Endothelial cell of umbilical vein (primary cell): ENCODE measurements at regions not wholly inside any gene's neighbourhood (a gene's known extent, or its start where the extent isn't known, plus 50 kb on each side); places are given as distances from the start of the nearest gene placed in this dataset.
"Not testable (repeated sequence)": the region's sequence is repeated elsewhere in the genome, so short reads cannot be mapped to it uniquely, and the experiment has no call there.

Experiments used
- BruUV-seq: library from RNA; stranded (reverse); fragments of 400-500 nt; replicated peaks from 2 replicates; lab custom pipeline; 2021; lab: Mats Ljungman, UMichigan
- CTCF ChIA-PET: fragments of 300-600, 350-600 bp; sonication (Branson Sonifier 250); formaldehyde crosslinking; loops from one replicate; lab custom pipeline; 2021; ENCODE audit warnings: antibody characterized with exemption, inconsistent platforms; lab: Charles Lee
- POLR2A ChIA-PET: fragments of 300-600, 350-600 bp; sonication (Branson Sonifier 250); formaldehyde crosslinking; loops from one replicate; lab custom pipeline; 2021; ENCODE audit warnings: antibody characterized with exemption, inconsistent platforms; lab: Charles Lee
- DNase-seq: peaks from one replicate; pipeline ENCODE4 v3.0.0-alpha.2; 2011; ENCODE audit warnings: low read depth, low spot score
- FAIRE-seq: peaks from 2 replicates; lab custom pipeline; 2011; peaks lifted over from hg19 to GRCh38; lab: Jason Lieb, UNC
- H2AFZ ChIP-seq: 2 replicates; pipeline ENCODE4 v1.6.0; 2012; ENCODE audit warnings: low read depth, low read length, control low read depth, inconsistent platforms
- H3K27ac ChIP-seq: 2 replicates; pipeline ENCODE4 v1.5.1; 2011; ENCODE audit warnings: low read depth, mild to moderate bottlenecking, control low read depth, low read length, moderate library complexity; ENCODE audit not compliant: insufficient read depth
- H3K27me3 ChIP-seq, 2 experiments: 2 replicates each; pipeline versions ENCODE4 v1.6.0 to v1.6.1; 2011; ENCODE audit warnings: low read length in 2 of 2, mixed read lengths in 1 of 2; ENCODE audit not compliant: control insufficient read depth in 2 of 2, insufficient read depth in 2 of 2
- H3K36me3 ChIP-seq, 2 experiments: 2 replicates in 1 of 2; 3 replicates in 1 of 2; pipeline ENCODE4 v1.5.1; 2011; ENCODE audit warnings: low read length in 2 of 2, mild to moderate bottlenecking in 1 of 2, moderate library complexity in 1 of 2; ENCODE audit not compliant: control insufficient read depth in 2 of 2, insufficient read depth in 2 of 2; ENCODE audit errors: extremely low read depth in 1 of 2
- H3K4me1 ChIP-seq: 3 replicates; pipeline ENCODE4 v1.5.1; 2011; ENCODE audit warnings: mild to moderate bottlenecking, low read length; ENCODE audit not compliant: control insufficient read depth, insufficient read depth; ENCODE audit errors: extremely low read depth
- H3K4me2 ChIP-seq: 2 replicates; pipeline ENCODE4 v1.6.1; 2011; ENCODE audit warnings: low read length, control low read depth, mixed read lengths; ENCODE audit not compliant: insufficient read depth
- H3K4me3 ChIP-seq, 3 experiments: fragments of 200-600 bp in 1 of 3; sonication (generic), shearing (Covaris generic) in 1 of 3; replicated peaks in 1 of 3; 2 replicates each; pipeline ENCODE4 v1.5.1; 2011 to 2016; ENCODE audit warnings: control low read depth in 3 of 3, low read length in 3 of 3, mild to moderate bottlenecking in 2 of 3, inconsistent platforms in 1 of 3, low read depth in 1 of 3, moderate library complexity in 1 of 3; ENCODE audit not compliant: insufficient read depth in 1 of 3
- H3K79me2 ChIP-seq: 2 replicates; pipeline ENCODE4 v1.6.0; 2012; ENCODE audit warnings: low read length, inconsistent platforms; ENCODE audit not compliant: control insufficient read depth, insufficient read depth
- H3K9ac ChIP-seq: replicated peaks from 2 replicates; pipeline ENCODE3; 2011; ENCODE audit warnings: low read length, control low read depth; ENCODE audit not compliant: insufficient read depth; ENCODE audit errors: extremely low read depth
- H3K9me1 ChIP-seq: replicated peaks from 3 replicates; pipeline ENCODE4 v1.6.0; 2011; ENCODE audit warnings: mild to moderate bottlenecking, low read length; ENCODE audit not compliant: control insufficient read depth, insufficient read depth; ENCODE audit errors: extremely low read depth
- H3K9me3 ChIP-seq: replicated peaks from 2 replicates; pipeline ENCODE4 v1.5.1; 2012; ENCODE audit warnings: low read length, inconsistent platforms; ENCODE audit not compliant: control insufficient read depth, insufficient read depth
- H4K20me1 ChIP-seq: replicated peaks from 2 replicates; pipeline ENCODE3; 2011; ENCODE audit warnings: mild to moderate bottlenecking, low read length; ENCODE audit not compliant: control insufficient read depth, insufficient read depth; ENCODE audit errors: extremely low read depth
- EZH2 ChIP-seq: IDR thresholded peaks from 2 replicates; pipeline ENCODE4 v1.6.1; 2012; ENCODE audit warnings: borderline replicate concordance, low read depth, mild to moderate bottlenecking, moderate library complexity, low read length, inconsistent platforms; ENCODE audit not compliant: severe bottlenecking
- GATA2 ChIP-seq: IDR thresholded peaks from 2 replicates; pipeline ENCODE4 v1.7.0; 2011; ENCODE audit warnings: low read depth, mild to moderate bottlenecking, moderate library complexity, mixed read lengths, low read length; ENCODE audit not compliant: insufficient read length, insufficient read depth
- JUN ChIP-seq: IDR thresholded peaks from 2 replicates; pipeline ENCODE4 v1.6.1; 2011; ENCODE audit warnings: borderline replicate concordance, low read depth; ENCODE audit not compliant: insufficient read length, insufficient read depth
- MYC ChIP-seq: IDR thresholded peaks from one replicate; pipeline ENCODE4 v1.6.1; 2011; ENCODE audit warnings: mild to moderate bottlenecking, low read depth, low read length
- POLR2AphosphoS5 ChIP-seq: IDR thresholded peaks from 2 replicates; pipeline ENCODE4 v1.6.1; 2012; ENCODE audit warnings: low read depth, mild to moderate bottlenecking, control low read depth, low read length, moderate library complexity; ENCODE audit not compliant: insufficient read depth
- dilution Hi-C: fragments of 300-500 bp; cut with MboI; formaldehyde crosslinking; loops from one replicate; pipeline ENCODE4 v1.15.0; 2019; ENCODE audit warnings: low sequenced_read_pairs; ENCODE audit not compliant: extremely low pct_ligation_motif_present
- intact Hi-C: fragments of 100-400 bp; cut with micrococcal nuclease; formaldehyde crosslinking; loops from one replicate; pipeline ENCODE4 v1.10.0; 2022
- TF ChIP-seq, protein P1 (sequence below), 2 donors: IDR thresholded peaks; 1 replicate in 1 of 2; 2 replicates in 1 of 2; pipeline ENCODE4 v1.5.1; 2011; ENCODE audit warnings: low read length in 2 of 2, mild to moderate bottlenecking in 2 of 2, moderate library complexity in 2 of 2, control low read depth in 1 of 2, inconsistent platforms in 1 of 2, low read depth in 1 of 2; ENCODE audit not compliant: insufficient read depth in 1 of 2; ENCODE audit errors: extremely low read depth in 1 of 2

GRCh38 chr1:70828177-70828576 is 219.4 kb downstream of the PTGER3 start:
- H2AFZ ChIP-seq: no peak overlapping the region
- H3K9ac ChIP-seq: no peak overlapping the region
- POLR2A ChIA-PET: no interaction called here
- no TSS peak for BruUV-seq
- no peak overlapping the region for H3K27ac ChIP-seq
- dilution Hi-C loops: no loop called here
- no peak for TF ChIP-seq MYC
- TF ChIP-seq GATA2: no peak
- TF ChIP-seq, protein P1, sequence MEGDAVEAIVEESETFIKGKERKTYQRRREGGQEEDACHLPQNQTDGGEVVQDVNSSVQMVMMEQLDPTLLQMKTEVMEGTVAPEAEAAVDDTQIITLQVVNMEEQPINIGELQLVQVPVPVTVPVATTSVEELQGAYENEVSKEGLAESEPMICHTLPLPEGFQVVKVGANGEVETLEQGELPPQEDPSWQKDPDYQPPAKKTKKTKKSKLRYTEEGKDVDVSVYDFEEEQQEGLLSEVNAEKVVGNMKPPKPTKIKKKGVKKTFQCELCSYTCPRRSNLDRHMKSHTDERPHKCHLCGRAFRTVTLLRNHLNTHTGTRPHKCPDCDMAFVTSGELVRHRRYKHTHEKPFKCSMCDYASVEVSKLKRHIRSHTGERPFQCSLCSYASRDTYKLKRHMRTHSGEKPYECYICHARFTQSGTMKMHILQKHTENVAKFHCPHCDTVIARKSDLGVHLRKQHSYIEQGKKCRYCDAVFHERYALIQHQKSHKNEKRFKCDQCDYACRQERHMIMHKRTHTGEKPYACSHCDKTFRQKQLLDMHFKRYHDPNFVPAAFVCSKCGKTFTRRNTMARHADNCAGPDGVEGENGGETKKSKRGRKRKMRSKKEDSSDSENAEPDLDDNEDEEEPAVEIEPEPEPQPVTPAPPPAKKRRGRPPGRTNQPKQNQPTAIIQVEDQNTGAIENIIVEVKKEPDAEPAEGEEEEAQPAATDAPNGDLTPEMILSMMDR (IDR thresholded peaks at IDR 0.05; ENCODE audit: extremely low read depth in 1 of 2, insufficient read depth in 1 of 2, low read depth in 1 of 2, low read length in 2 of 2): no peak
- no peak for TF ChIP-seq EZH2
- TF ChIP-seq JUN: no peak
- no peak for TF ChIP-seq POLR2AphosphoS5
- FAIRE-seq (no peak), DNase-seq (no peak)
- no peaks in the 10 kb centered on the region for H3K9me3 ChIP-seq
- no peaks in the 10 kb centered on the region for H4K20me1 ChIP-seq
- no peaks in the 10 kb centered on the region for H3K79me2 ChIP-seq
- no peak overlapping the region for H3K4me3 ChIP-seq
- no peaks in the 10 kb centered on the region for H3K27me3 ChIP-seq
- intact Hi-C loops: no loop called here
- H3K36me3 ChIP-seq: no peaks in the 10 kb centered on the region
- CTCF ChIA-PET: no interaction called here
- no peak overlapping the region for H3K4me2 ChIP-seq
- no peaks in the 10 kb centered on the region for H3K4me1 ChIP-seq
- no peaks in the 10 kb centered on the region for H3K9me1 ChIP-seq

DNA sequence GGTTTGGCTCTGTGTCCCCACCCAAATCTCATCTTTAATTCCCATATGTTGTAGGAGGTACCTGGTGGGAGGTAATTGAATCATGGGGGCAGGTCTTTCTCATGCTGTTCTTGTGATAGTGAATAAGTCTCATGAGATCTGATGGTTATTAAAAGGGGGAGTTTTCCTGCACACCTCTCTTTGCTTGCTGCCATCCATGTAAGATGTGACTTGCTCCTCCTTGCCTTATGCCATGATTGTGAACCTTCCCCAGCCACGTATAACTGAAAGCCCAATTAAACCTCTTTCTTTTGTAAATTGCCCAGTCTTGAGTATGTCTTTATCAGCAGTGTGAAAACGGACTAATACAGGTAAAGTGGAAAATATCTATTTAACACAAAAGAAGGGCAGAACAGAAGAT is 213.3 kb downstream of the PTGER3 start:
- H3K9ac ChIP-seq, H4K20me1 ChIP-seq, H2AFZ ChIP-seq, FAIRE-seq, H3K27ac ChIP-seq, H3K4me2 ChIP-seq, H3K27me3 ChIP-seq, H3K9me1 ChIP-seq, DNase-seq, H3K4me1 ChIP-seq, H3K36me3 ChIP-seq, dilution Hi-C loops, intact Hi-C loops, CTCF ChIA-PET, BruUV-seq, H3K4me3 ChIP-seq, H3K79me2 ChIP-seq, POLR2A ChIA-PET, H3K9me3 ChIP-seq: not testable (repeated sequence)
